ENCODE measurements at regions not wholly inside any gene's neighbourhood (a gene's known extent, or its start where the extent isn't known, plus 50 kb on each side); places are given as distances from the start of the nearest gene placed in this dataset.

DNA sequence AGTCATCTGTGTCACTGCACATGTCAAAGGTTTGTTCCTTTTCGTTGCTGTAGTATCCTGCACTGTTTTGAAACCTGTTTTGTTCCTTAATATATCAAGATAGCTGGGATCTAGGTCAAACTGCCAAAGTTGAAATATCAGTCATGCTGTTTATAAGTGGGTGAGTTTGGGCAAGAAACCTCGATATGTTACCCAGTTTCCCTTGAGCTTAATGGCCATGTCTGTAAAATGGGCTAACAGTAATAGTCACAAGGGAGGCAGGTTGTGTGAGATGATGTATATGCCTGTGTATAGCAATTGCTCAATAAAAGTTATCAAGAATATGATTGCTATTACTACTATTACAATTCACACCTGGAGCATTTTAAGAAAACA, 57.1 kb downstream of the BHLHE40 start:
- no peaks in the 10 kb centered on the region for H3K27me3 ChIP-seq (ENCODE audit: insufficient read depth, low read length)
- H3K27me3 Mint-ChIP-seq (ENCODE audit: low read depth): no peaks in the 10 kb centered on the region; the same call in 1 of the 2 replicates
- peaks cover 3 to 6% of the 10 kb centered on the region in 2 experiments for H3K4me1 Mint-ChIP-seq
- WGBS (ENCODE audit: extremely low coverage, insufficient read length, low lambda C conversion rate): no CpG with 5 or more reads among the region's 2 CpGs
- no peak overlapping the region for H3K4me3 Mint-ChIP-seq
- H3K36me3 Mint-ChIP-seq (ENCODE audit: insufficient read depth in 1 of 3, low read depth in 3 of 3): no peaks in the 10 kb centered on the region
- no peak overlapping the region for H3K9ac ChIP-seq (ENCODE audit: extremely low read depth, insufficient read length, low read length)
- H3K4me2 ChIP-seq (ENCODE audit: insufficient read depth, insufficient read length, low read length): no peak overlapping the region
- no peak for DNase-seq
- H3K14ac ChIP-seq (ENCODE audit: insufficient read depth, low read length): no peak overlapping the region
- H2AFZ ChIP-seq (ENCODE audit: low read length): no peak overlapping the region
- H3K23ac ChIP-seq (ENCODE audit: insufficient read length, low read depth, low read length): no peak overlapping the region
- H3K4ac ChIP-seq (ENCODE audit: low read depth, low read length): no peak overlapping the region
- H3K27ac ChIP-seq (ENCODE audit: insufficient read length, low read depth, low read length): no peak overlapping the region
- H3K79me2 ChIP-seq (ENCODE audit: insufficient read depth, low read length): no peaks in the 10 kb centered on the region
- H2AK5ac ChIP-seq (ENCODE audit: insufficient read length, low read length): no peak overlapping the region
- no peak overlapping the region for H4K5ac ChIP-seq (ENCODE audit: insufficient read length, low read depth, low read length)
- H4K91ac ChIP-seq (ENCODE audit: insufficient read length, low read depth, low read length): no peak overlapping the region
- no peak overlapping the region for H3K56ac ChIP-seq (ENCODE audit: insufficient read length, low read depth, low read length)
- no peak overlapping the region for H3K18ac ChIP-seq (ENCODE audit: insufficient read length, low read depth, low read length)
- no peaks in the 10 kb centered on the region for H3K79me1 ChIP-seq (ENCODE audit: insufficient read depth, low read depth, low read length, poor library complexity, severe bottlenecking)
- H4K20me1 ChIP-seq (ENCODE audit: control insufficient read depth, insufficient read depth, insufficient read length): no peaks in the 10 kb centered on the region
- no peak overlapping the region for H2BK20ac ChIP-seq (ENCODE audit: low read depth, low read length, poor library complexity, severe bottlenecking)
- no peak overlapping the region for H2BK120ac ChIP-seq (ENCODE audit: low read depth, low read length, poor library complexity, severe bottlenecking)
- H4K8ac ChIP-seq (replicated peaks; ENCODE audit: insufficient read length, low read depth, low read length): no peak overlapping the region
- TF ChIP-seq, protein P1, sequence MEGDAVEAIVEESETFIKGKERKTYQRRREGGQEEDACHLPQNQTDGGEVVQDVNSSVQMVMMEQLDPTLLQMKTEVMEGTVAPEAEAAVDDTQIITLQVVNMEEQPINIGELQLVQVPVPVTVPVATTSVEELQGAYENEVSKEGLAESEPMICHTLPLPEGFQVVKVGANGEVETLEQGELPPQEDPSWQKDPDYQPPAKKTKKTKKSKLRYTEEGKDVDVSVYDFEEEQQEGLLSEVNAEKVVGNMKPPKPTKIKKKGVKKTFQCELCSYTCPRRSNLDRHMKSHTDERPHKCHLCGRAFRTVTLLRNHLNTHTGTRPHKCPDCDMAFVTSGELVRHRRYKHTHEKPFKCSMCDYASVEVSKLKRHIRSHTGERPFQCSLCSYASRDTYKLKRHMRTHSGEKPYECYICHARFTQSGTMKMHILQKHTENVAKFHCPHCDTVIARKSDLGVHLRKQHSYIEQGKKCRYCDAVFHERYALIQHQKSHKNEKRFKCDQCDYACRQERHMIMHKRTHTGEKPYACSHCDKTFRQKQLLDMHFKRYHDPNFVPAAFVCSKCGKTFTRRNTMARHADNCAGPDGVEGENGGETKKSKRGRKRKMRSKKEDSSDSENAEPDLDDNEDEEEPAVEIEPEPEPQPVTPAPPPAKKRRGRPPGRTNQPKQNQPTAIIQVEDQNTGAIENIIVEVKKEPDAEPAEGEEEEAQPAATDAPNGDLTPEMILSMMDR (conservative IDR thresholded peaks at IDR 0.05): no peak
- no peaks in the 10 kb centered on the region for H3K9me3 ChIP-seq (ENCODE audit: control insufficient read depth, low read depth, low read length)
- H3K23me2 ChIP-seq (ENCODE audit: insufficient read length, low read depth, low read length, poor library complexity, severe bottlenecking): no peaks in the 10 kb centered on the region
- no peak overlapping the region for H2BK5ac ChIP-seq (ENCODE audit: insufficient read length, low read length)
- no peak overlapping the region for H3T11ph ChIP-seq (ENCODE audit: low read length)
- H3K4me1 ChIP-seq (ENCODE audit: insufficient read depth, low read length): no peaks in the 10 kb centered on the region
- H2BK15ac ChIP-seq (ENCODE audit: low read depth, low read length): no peak overlapping the region
- H3K27ac Mint-ChIP-seq: no peak overlapping the region
- no peaks in the 10 kb centered on the region for H3K9me3 Mint-ChIP-seq
- H2BK12ac ChIP-seq (ENCODE audit: insufficient read length, low read depth, low read length): no peak overlapping the region
